Calu3 (cell line): ENCODE measurements at regions not wholly inside any gene's neighbourhood (a gene's known extent, or its start where the extent isn't known, plus 50 kb on each side); places are given as distances from the start of the nearest gene placed in this dataset.

Experiments used
- BruUV-seq: library from RNA; stranded (reverse); fragments of 400-500 nt; replicated peaks from 2 replicates; lab custom pipeline; 2021; lab: Mats Ljungman, UMichigan
- CTCF ChIA-PET: fragments of 300-600 bp; sonication (Branson Sonifier 250); formaldehyde crosslinking; loops from one replicate; lab custom pipeline; 2022; ENCODE audit warnings: antibody characterized with exemption; lab: Charles Lee
- DNase-seq: peaks from one replicate; pipeline ENCODE4 v3.0.0; 2022
- H3K27ac Mint-ChIP-seq: one replicate; pipeline ENCODE4 v1.8.0; 2022; ENCODE audit warnings: mixed read lengths; ENCODE audit not compliant: unreplicated experiment
- H3K27me3 Mint-ChIP-seq: one replicate; pipeline ENCODE4 v1.8.0; 2022; ENCODE audit warnings: mixed read lengths; ENCODE audit not compliant: unreplicated experiment
- H3K36me3 Mint-ChIP-seq: one replicate; pipeline ENCODE4 v1.8.0; 2022; ENCODE audit warnings: mild to moderate bottlenecking, moderate library complexity, mixed read lengths; ENCODE audit not compliant: insufficient read depth, unreplicated experiment
- H3K4me1 Mint-ChIP-seq: one replicate; pipeline ENCODE4 v1.8.0; 2022; ENCODE audit warnings: mild to moderate bottlenecking, low read depth, mixed read lengths; ENCODE audit not compliant: unreplicated experiment
- H3K4me3 Mint-ChIP-seq: one replicate; pipeline ENCODE4 v1.8.0; 2022; ENCODE audit warnings: mild to moderate bottlenecking, low read depth, moderate library complexity, mixed read lengths; ENCODE audit not compliant: unreplicated experiment
- H3K9me3 Mint-ChIP-seq: one replicate; pipeline ENCODE4 v1.8.0; 2022; ENCODE audit warnings: low read depth, mixed read lengths; ENCODE audit not compliant: unreplicated experiment
- CTCF ChIP-seq: fragments of 200-600 bp; IDR thresholded peaks from one replicate; pipeline ENCODE4 v1.8.0; 2022; ENCODE audit warnings: antibody characterized with exemption; ENCODE audit not compliant: unreplicated experiment
- intact Hi-C: fragments of 100-400 bp; cut with micrococcal nuclease; formaldehyde crosslinking; loops from one replicate; pipeline ENCODE4 v1.10.0; 2022; ENCODE audit not compliant: unreplicated experiment

DNA sequence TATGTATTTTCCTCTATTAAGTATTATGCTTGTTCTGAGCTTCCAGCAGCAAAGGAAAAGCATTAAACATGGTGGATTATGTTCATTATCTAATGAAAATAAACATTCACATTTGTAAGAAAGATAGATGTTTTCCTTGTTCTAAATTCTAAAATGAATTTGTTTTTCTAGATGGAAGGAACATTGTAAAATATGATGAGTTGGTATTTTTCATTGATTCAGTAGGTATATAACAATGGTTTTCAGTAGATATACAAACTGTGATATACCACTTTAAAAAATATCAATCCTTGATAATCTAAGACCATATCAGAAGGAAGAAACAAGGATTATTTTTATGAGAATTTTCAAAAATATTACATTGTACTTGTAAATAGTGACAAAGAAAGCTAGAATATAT lies 290.6 kb upstream of the GOLIM4 start:
- intact Hi-C loops = no loop called here
- CTCF ChIA-PET = interaction anchor here (1.2 kb wide), 1 partner anchor 100 kb away, joined by 3 read pairs; no protein-coding TSS in a partner anchor
- TF ChIP-seq CTCF = no peak
- no peak for DNase-seq
- Mint-ChIP-seq H3K4me1 (no peaks in the 10 kb centered on the region), H3K27me3 (no peaks in the 10 kb centered on the region), H3K4me3 (no peak overlapping the region), H3K36me3 (no peaks in the 10 kb centered on the region), H3K9me3 (peaks cover 8% of the 10 kb centered on the region), H3K27ac (no peak overlapping the region)
- BruUV-seq = no TSS peak

- DNase-seq = no peak
- CTCF ChIA-PET = interaction anchor here (1.2 kb wide), 1 partner anchor 99 kb away, joined by 3 read pairs; no protein-coding TSS in a partner anchor
- no peaks in the 10 kb centered on the region for H3K27me3 Mint-ChIP-seq
- intact Hi-C loops = no loop called here
- peaks cover 7% of the 10 kb centered on the region for H3K9me3 Mint-ChIP-seq
- H3K36me3 Mint-ChIP-seq = no peaks in the 10 kb centered on the region
- no peaks in the 10 kb centered on the region for H3K4me1 Mint-ChIP-seq
- no peak for TF ChIP-seq CTCF
- H3K4me3 Mint-ChIP-seq = no peak overlapping the region
- H3K27ac Mint-ChIP-seq = no peak overlapping the region
- BruUV-seq = no TSS peak
Observed at GRCh38 chr3:168384990-168385389, 289.3 kb upstream of the GOLIM4 start.

GRCh38 chr3:168383573-168383972 lies 287.8 kb upstream of the GOLIM4 start:
- H3K27me3 Mint-ChIP-seq = no peaks in the 10 kb centered on the region

DNA sequence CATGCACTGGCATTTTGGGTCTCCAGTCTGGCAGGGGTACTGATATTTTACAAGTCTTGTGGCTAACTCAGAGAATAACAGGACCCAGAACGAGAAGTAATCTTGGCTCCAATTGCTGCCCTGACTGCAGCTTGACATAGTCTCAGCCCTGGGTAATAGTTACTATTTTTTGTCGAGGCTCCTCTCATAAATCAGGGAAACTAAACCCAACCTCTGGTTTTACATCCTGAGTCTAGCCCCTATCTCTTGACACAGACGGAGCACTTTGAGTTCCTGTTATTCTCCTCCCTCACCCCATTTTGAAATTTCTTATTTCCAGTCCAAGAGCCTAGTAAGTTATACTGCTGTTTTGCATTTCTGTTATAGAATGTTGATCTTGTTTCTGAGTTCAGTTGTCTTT lies 276.1 kb upstream of the GOLIM4 start:
- Mint-ChIP-seq H3K27me3 (no peaks in the 10 kb centered on the region), H3K4me1 (no peaks in the 10 kb centered on the region), H3K4me3 (no peak overlapping the region), H3K27ac (no peak overlapping the region), H3K9me3 (no peaks in the 10 kb centered on the region), H3K36me3 (no peaks in the 10 kb centered on the region)
- CTCF ChIA-PET = no interaction called here
- BruUV-seq = no TSS peak
- intact Hi-C loops = no loop called here
- no peak for DNase-seq
- TF ChIP-seq CTCF = no peak

More at GRCh38 chr3:168383573-168383972, 287.8 kb upstream of the GOLIM4 start:
- Mint-ChIP-seq H3K36me3 (no peaks in the 10 kb centered on the region), H3K27ac (no peak overlapping the region), H3K4me3 (no peak overlapping the region), H3K4me1 (no peaks in the 10 kb centered on the region), H3K9me3 (peaks cover 7% of the 10 kb centered on the region)
- CTCF ChIA-PET = no interaction called here
- TF ChIP-seq CTCF = no peak
- no TSS peak for BruUV-seq
- intact Hi-C loops = no loop called here
- DNase-seq = no peak
